ENCODE measurements at regions not wholly inside any gene's neighbourhood (a gene's known extent, or its start where the extent isn't known, plus 50 kb on each side); places are given as distances from the start of the nearest gene placed in this dataset.

DNA sequence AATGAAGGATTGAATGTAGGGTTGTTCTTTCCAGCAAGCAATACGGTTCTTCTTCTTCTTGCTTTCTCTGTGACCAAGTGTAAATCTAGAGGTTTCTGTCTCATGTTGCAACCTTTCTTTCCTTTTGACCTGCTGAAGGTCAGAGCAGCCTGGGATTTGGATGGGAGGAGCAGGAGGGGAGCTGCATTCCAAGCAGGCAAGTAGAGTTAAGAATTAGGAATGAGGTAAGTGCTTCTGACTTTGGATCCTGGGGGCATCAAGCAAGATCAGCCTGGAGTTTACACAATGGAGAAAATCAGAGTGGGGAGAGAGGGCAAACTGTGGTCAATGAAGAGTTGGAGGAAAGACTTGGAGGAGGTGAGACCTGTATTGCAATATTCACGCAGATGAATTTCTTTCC, 225.6 kb upstream of the ZBED5 start:
- TF ChIP-seq, protein P1, sequence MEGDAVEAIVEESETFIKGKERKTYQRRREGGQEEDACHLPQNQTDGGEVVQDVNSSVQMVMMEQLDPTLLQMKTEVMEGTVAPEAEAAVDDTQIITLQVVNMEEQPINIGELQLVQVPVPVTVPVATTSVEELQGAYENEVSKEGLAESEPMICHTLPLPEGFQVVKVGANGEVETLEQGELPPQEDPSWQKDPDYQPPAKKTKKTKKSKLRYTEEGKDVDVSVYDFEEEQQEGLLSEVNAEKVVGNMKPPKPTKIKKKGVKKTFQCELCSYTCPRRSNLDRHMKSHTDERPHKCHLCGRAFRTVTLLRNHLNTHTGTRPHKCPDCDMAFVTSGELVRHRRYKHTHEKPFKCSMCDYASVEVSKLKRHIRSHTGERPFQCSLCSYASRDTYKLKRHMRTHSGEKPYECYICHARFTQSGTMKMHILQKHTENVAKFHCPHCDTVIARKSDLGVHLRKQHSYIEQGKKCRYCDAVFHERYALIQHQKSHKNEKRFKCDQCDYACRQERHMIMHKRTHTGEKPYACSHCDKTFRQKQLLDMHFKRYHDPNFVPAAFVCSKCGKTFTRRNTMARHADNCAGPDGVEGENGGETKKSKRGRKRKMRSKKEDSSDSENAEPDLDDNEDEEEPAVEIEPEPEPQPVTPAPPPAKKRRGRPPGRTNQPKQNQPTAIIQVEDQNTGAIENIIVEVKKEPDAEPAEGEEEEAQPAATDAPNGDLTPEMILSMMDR (conservative IDR thresholded peaks at IDR 0.05; ENCODE audit: low read length), result no peak
- TF ChIP-seq EZH2phosphoT487 (IDR thresholded peaks at IDR 0.05; ENCODE audit: borderline replicate concordance, low read depth, low read length), result no peak

All from OCI-LY7 (cell line).